T-helper 1 cell treated with Interleukin-12 subunit alpha and Interleukin-12 subunit beta and Interleukin-4 antibody, amounts not matched to agents 30 μg/mL and 1 μg/mL, for 36 hours (primary cell): ENCODE measurements at regions not wholly inside any gene's neighbourhood (a gene's known extent, or its start where the extent isn't known, plus 50 kb on each side); places are given as distances from the start of the nearest gene placed in this dataset.

ENCODE experiments used
- H3K27ac Mint-ChIP-seq: one replicate; pipeline ENCODE4 v1.8.0; 2021; ENCODE audit warnings: mild to moderate bottlenecking, mixed read lengths
- H3K27me3 Mint-ChIP-seq: one replicate; pipeline ENCODE4 v1.8.0; 2021; ENCODE audit warnings: low read depth, mixed read lengths
- H3K36me3 Mint-ChIP-seq: one replicate; pipeline ENCODE4 v1.8.0; 2021; ENCODE audit warnings: low read depth, mixed read lengths
- H3K4me1 Mint-ChIP-seq: one replicate; pipeline ENCODE4 v1.8.0; 2021; ENCODE audit warnings: low read depth, mixed read lengths
- H3K4me3 Mint-ChIP-seq: one replicate; pipeline ENCODE4 v1.8.0; 2021; ENCODE audit warnings: mild to moderate bottlenecking, moderate library complexity, mixed read lengths
- H3K9me3 Mint-ChIP-seq: one replicate; pipeline ENCODE4 v1.8.0; 2021; ENCODE audit warnings: mixed read lengths

GRCh38 chr13:26494571-26495195 is 62.8 kb upstream of the WASF3 start:
- Mint-ChIP-seq H3K27me3 (no peaks in the 10 kb centered on the region), H3K9me3 (no peaks in the 10 kb centered on the region), H3K27ac (no peak overlapping the region), H3K4me3 (no peak overlapping the region), H3K4me1 (no peaks in the 10 kb centered on the region), H3K36me3 (no peaks in the 10 kb centered on the region)

- no peaks in the 10 kb centered on the region for H3K27me3 Mint-ChIP-seq
- H3K9me3 Mint-ChIP-seq, result no peaks in the 10 kb centered on the region
- no peak overlapping the region for H3K4me3 Mint-ChIP-seq
- no peak overlapping the region for H3K27ac Mint-ChIP-seq
- no peaks in the 10 kb centered on the region for H3K36me3 Mint-ChIP-seq
- no peaks in the 10 kb centered on the region for H3K4me1 Mint-ChIP-seq
Measured at GRCh38 chr13:26495750-26496149, 61.7 kb upstream of the WASF3 start.

GRCh38 chr13:26497968-26498511 is 59.4 kb upstream of the WASF3 start:
- Mint-ChIP-seq H3K4me3 (no peak overlapping the region), H3K9me3 (no peaks in the 10 kb centered on the region), H3K27ac (no peak overlapping the region), H3K4me1 (peaks cover 3% of the 10 kb centered on the region), H3K27me3 (no peaks in the 10 kb centered on the region), H3K36me3 (no peaks in the 10 kb centered on the region)

- Mint-ChIP-seq H3K36me3 (no peaks in the 10 kb centered on the region), H3K9me3 (no peaks in the 10 kb centered on the region), H3K27me3 (no peaks in the 10 kb centered on the region), H3K4me1 (peaks cover 3% of the 10 kb centered on the region), H3K4me3 (no peak overlapping the region), H3K27ac (no peak overlapping the region)
Measured at GRCh38 chr13:26498656-26499601, 58.6 kb upstream of the WASF3 start.

- Mint-ChIP-seq H3K27me3 (no peaks in the 10 kb centered on the region), H3K9me3 (no peaks in the 10 kb centered on the region), H3K27ac (no peak overlapping the region), H3K36me3 (no peaks in the 10 kb centered on the region), H3K4me3 (no peak overlapping the region), H3K4me1 (peaks cover 3% of the 10 kb centered on the region)
Measured at GRCh38 chr13:26500618-26501320, 56.7 kb upstream of the WASF3 start.

- Mint-ChIP-seq H3K4me3 (no peak overlapping the region), H3K27ac (no peak overlapping the region), H3K4me1 (peaks cover 3% of the 10 kb centered on the region), H3K27me3 (no peaks in the 10 kb centered on the region), H3K36me3 (no peaks in the 10 kb centered on the region), H3K9me3 (no peaks in the 10 kb centered on the region)
Measured at GRCh38 chr13:26501641-26502040, 55.8 kb upstream of the WASF3 start.

- Mint-ChIP-seq H3K27ac (no peak overlapping the region), H3K9me3 (no peaks in the 10 kb centered on the region), H3K36me3 (no peaks in the 10 kb centered on the region), H3K4me3 (no peak overlapping the region), H3K27me3 (no peaks in the 10 kb centered on the region), H3K4me1 (peaks cover 3% of the 10 kb centered on the region)
Measured at GRCh38 chr13:26502826-26503225, 54.7 kb upstream of the WASF3 start.

- no peaks in the 10 kb centered on the region for H3K36me3 Mint-ChIP-seq
- H3K27ac Mint-ChIP-seq, result no peak overlapping the region
- H3K27me3 Mint-ChIP-seq, result no peaks in the 10 kb centered on the region
- H3K9me3 Mint-ChIP-seq, result peaks cover 4% of the 10 kb centered on the region
- H3K4me3 Mint-ChIP-seq, result no peak overlapping the region
- H3K4me1 Mint-ChIP-seq, result peaks cover 3% of the 10 kb centered on the region
Measured at GRCh38 chr13:26503826-26504594, 53.5 kb upstream of the WASF3 start.
